Right lobe of liver (tissue), 6 donors: ENCODE measurements at regions not wholly inside any gene's neighbourhood (a gene's known extent, or its start where the extent isn't known, plus 50 kb on each side); places are given as distances from the start of the nearest gene placed in this dataset.

ENCODE experiments used
- ATAC-seq, 4 donors: fragments of 200-7000 bp; cut with Tn5 transposase; one replicate each; pipeline ENCODE4 v1.9.1; 2020; ENCODE audit warnings: mild to moderate bottlenecking in 4 of 4, moderate library complexity in 4 of 4
- DNase-seq, 3 donors: peaks; one replicate each; pipeline ENCODE4 v3.0.0-alpha.2; 2020
- H3K27ac ChIP-seq, 3 donors: fragments of 200-600 bp; one replicate each; pipeline ENCODE4 v1.8.0; 2022
- H3K27me3 ChIP-seq, 2 donors: fragments of 200-600 bp; one replicate each; pipeline ENCODE4 v1.8.0; 2022
- H3K36me3 ChIP-seq, 4 donors: fragments of 200-600 bp; sonication (generic) in 1 of 4; one replicate each; pipeline versions ENCODE4 v1.5.1 to v1.8.0; 2017 to 2022; ENCODE audit warnings: control low read depth in 1 of 4
- H3K4me1 ChIP-seq, 4 donors: fragments of 200-600 bp; sonication (generic) in 1 of 4; one replicate each; pipeline versions ENCODE4 v1.5.1 to v1.8.0; 2017 to 2022; ENCODE audit warnings: control low read depth in 1 of 4
- H3K4me3 ChIP-seq, 3 donors: fragments of 200-600 bp; one replicate each; pipeline ENCODE4 v1.8.0; 2022
- H3K9me3 ChIP-seq, 4 donors: fragments of 200-600 bp; sonication (generic) in 1 of 4; one replicate each; pipeline versions ENCODE4 v1.5.1 to v1.8.0; 2017 to 2022; ENCODE audit warnings: control low read depth in 1 of 4
- CTCF ChIP-seq, 4 donors: fragments of 200-600 bp in 3 of 4; fragments of 450-650 bp in 1 of 4; IDR thresholded peaks; one replicate each; pipeline versions ENCODE4 v1.5.1 to v1.8.0; 2016 to 2022; ENCODE audit warnings: antibody characterized with exemption in 4 of 4, mild to moderate bottlenecking in 2 of 4
- POLR2A ChIP-seq: fragments of 450-650 bp; IDR thresholded peaks from one replicate; pipeline ENCODE4 v1.6.1; 2017; ENCODE audit warnings: antibody characterized with exemption, mild to moderate bottlenecking
- WGBS: methylation state at CpG from one replicate; pipeline ENCODE4 v1.1.6; 2018; ENCODE audit warnings: low coverage, low lambda C conversion rate; ENCODE audit not compliant: insufficient coverage; ENCODE audit errors: missing lambda C conversion rate; 5-methylcytosine and 5-hydroxymethylcytosine counted together
- intact Hi-C, 2 donors: fragments of 100-400 bp; cut with DNase I; formaldehyde crosslinking; loops; one replicate each; pipeline versions ENCODE4 v1.11.2 to v1.14.1; 2022
- donor health status: DM: no; HTN: yes; CAD: no.
- donor health status: DM: no; HTN: no; CAD: no.
- donor health status: DM: no; HTN: no; CAD: no.
- donor health status: DM: no; HTN: yes; CAD: no.
- donor health status: DM: no; HTN: yes; CAD: no.

GRCh38 chr12:45644541-45644940, 85.0 kb upstream of the ARID2 start:
- peaks cover 0 to 6% (median 0%) of the 10 kb centered on the region in 4 donors for H3K4me1 ChIP-seq
- DNase-seq (no peak), ATAC-seq (no peak)
- H3K36me3 ChIP-seq: no peaks in the 10 kb centered on the region
- no peaks in the 10 kb centered on the region for H3K27me3 ChIP-seq
- H3K27ac ChIP-seq: no peak overlapping the region
- WGBS: 25% methylated on average over 1 of the region's 1 CpG
- intact Hi-C loops: no loop called here
- TF ChIP-seq CTCF (IDR thresholded peaks at IDR 0.05) (no peak), POLR2A (no peak)
- no peak overlapping the region for H3K4me3 ChIP-seq
- H3K9me3 ChIP-seq: no peaks in the 10 kb centered on the region

GRCh38 chr12:45646851-45647581, 82.5 kb upstream of the ARID2 start:
- intact Hi-C loops: no loop called here
- H3K36me3 ChIP-seq: no peaks in the 10 kb centered on the region
- no peak overlapping the region for H3K27ac ChIP-seq
- H3K9me3 ChIP-seq: no peaks in the 10 kb centered on the region
- ATAC-seq: no peak
- H3K27me3 ChIP-seq: no peaks in the 10 kb centered on the region
- no peak for TF ChIP-seq POLR2A
- no peak for TF ChIP-seq CTCF (IDR thresholded peaks at IDR 0.05)
- H3K4me1 ChIP-seq: peaks cover 0 to 6% (median 0%) of the 10 kb centered on the region in 4 donors
- DNase-seq: no peak
- H3K4me3 ChIP-seq: no peak overlapping the region
- 82% methylated on average over 4 of the region's 4 CpGs for WGBS

GRCh38 chr12:45648070-45648469, 81.4 kb upstream of the ARID2 start:
- Histone ChIP-seq H3K4me3 (no peak overlapping the region), H3K27ac (peak overlapping the region in 2 of 3 donors; percentile 29 to 39), H3K4me1 (peaks cover 0 to 6% (median 0%) of the 10 kb centered on the region in 4 donors), H3K36me3 (no peaks in the 10 kb centered on the region), H3K27me3 (no peaks in the 10 kb centered on the region), H3K9me3 (no peaks in the 10 kb centered on the region)
- 40% methylated on average over 1 of the region's 3 CpGs for WGBS
- no peak for TF ChIP-seq POLR2A
- TF ChIP-seq CTCF (IDR thresholded peaks at IDR 0.05): no peak
- peak; percentile 82 to 88 (median 88) for DNase-seq
- intact Hi-C loops: no loop called here
- ATAC-seq: peak; percentile 98 to 100 (median 98)

- H3K4me1 ChIP-seq: peaks cover 0 to 6% (median 0%) of the 10 kb centered on the region in 4 donors
- ATAC-seq: no peak
- no peak for DNase-seq
- intact Hi-C loops: no loop called here
- WGBS: 48% methylated on average over 1 of the region's 1 CpG
- no peak overlapping the region for H3K4me3 ChIP-seq
- no peaks in the 10 kb centered on the region for H3K27me3 ChIP-seq
- TF ChIP-seq POLR2A (no peak), CTCF (IDR thresholded peaks at IDR 0.05) (no peak)
- H3K9me3 ChIP-seq: no peaks in the 10 kb centered on the region
- no peak overlapping the region for H3K27ac ChIP-seq
- H3K36me3 ChIP-seq: no peaks in the 10 kb centered on the region
Observed at GRCh38 chr12:45651029-45651428, 78.5 kb upstream of the ARID2 start.
